Eye (tissue), 1 donor: ENCODE measurements at regions not wholly inside any gene's neighbourhood (a gene's known extent, or its start where the extent isn't known, plus 50 kb on each side); places are given as distances from the start of the nearest gene placed in this dataset.
A peak's percentile ranks its signal among the peaks of the same experiment; 100 is the strongest.

Experiments used
- DNase-seq: peaks from one replicate; pipeline ENCODE4 v3.0.0-alpha.2; 2015

- DNase-seq: no peak
Measured at GRCh38 chr15:68500363-68501258, 68.6 kb upstream of the ITGA11 start.

DNA sequence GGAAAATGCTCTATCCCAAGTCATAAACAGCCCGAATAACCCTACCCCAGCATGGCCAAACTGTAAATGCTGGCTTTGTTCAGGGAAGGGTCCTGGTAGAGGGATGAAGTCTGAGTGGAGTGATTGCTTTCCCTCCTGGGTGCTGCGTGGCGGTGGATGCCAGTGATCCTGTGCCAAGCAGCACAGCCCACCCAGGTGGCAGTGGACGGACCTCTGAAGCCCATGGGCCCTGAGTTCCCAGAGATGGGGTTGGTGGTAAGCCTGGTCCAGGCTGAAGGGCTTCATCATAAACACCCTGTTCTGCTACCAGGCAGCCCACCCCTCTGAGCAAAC lies 69.3 kb upstream of the ITGA11 start:
- DNase-seq: no peak

GRCh38 chr15:68501616-68502015 lies 69.7 kb upstream of the ITGA11 start:
- DNase-seq: no peak

DNA sequence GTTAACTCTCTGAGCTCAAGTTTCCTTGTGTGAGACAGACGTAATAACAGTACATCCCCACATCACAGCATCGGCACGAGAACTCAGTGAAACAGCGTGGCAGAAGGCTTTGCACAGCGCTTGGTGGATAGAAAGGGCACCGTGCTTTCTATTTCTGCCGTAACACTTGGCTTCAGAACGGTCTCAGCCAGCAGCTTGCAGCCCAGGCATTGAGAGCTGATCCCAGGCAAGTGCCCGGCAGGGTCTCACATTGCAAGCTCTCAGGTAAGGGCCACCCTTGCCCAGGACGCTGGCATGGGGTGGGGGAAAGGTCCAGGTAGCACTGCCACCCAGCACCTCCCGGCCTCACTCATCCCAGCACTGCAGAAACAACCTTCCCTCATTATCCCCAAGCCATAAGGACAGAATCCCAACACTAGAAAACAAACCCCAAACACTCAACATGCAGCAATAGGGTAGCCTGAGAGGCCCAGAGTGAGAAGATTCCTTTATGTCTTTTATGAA lies 70.5 kb upstream of the ITGA11 start:
- no peak for DNase-seq

DNA sequence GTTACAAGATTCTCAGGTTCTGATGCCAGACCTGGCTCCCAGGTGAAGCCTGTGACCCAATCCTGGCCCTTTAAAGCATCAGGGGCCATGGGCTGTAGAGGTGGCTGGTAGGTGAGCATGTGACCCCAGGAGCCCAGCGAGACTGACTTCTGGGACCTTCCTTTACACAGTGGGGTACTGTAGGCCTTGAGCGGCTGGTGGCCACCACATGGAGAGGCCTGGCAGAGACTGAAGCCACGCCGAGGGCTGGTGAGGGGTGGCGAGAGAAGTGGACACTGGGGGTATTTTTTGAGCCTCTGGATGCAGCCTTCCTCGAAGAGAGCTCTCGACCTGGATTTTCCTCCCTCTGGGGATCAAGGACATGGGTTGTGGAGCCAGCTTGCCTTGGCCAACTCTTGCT lies 71.2 kb upstream of the ITGA11 start:
- DNase-seq: no peak

DNA sequence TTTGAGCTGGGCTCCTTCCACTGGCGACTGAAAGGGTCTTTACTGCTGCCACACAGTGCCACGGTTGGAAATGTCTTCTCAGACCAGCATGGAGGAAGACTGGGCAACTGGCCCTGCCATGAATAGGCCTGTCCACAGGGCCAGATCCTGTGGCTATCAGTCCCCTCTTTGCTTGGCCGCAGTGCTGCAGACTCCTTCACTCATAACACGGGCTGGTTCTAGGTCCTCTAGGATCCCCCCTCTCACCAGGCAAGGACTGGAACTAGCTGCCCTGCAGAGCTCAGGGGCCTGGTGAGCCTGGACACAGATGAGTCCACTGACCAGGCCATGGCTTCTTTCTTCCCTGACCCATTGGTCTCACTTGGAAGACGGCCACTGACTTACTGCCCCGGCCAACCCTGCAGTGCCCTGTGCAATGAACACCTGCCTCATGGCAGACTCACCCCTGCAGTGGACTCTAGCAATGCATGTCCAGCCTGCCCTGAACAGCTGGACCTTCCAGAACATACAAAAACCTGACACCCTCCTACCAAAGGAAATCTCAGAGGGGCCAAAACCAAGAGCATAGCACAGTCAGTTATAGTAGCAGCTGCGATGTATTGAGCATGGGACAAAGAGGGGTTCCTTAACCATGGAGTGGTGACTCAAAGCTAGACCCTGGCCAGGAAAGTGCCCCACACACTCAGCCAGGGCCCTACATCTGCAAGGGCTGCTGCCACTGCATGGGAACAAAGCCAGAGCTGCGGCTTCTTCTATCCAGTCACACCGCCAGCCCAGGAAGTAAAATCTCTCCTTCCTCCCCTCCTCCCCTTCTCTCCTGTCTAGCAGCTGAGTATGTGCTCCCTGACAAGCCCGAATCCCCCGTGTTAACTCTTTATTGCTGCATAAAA lies 72.1 kb upstream of the ITGA11 start:
- no peak for DNase-seq

DNA sequence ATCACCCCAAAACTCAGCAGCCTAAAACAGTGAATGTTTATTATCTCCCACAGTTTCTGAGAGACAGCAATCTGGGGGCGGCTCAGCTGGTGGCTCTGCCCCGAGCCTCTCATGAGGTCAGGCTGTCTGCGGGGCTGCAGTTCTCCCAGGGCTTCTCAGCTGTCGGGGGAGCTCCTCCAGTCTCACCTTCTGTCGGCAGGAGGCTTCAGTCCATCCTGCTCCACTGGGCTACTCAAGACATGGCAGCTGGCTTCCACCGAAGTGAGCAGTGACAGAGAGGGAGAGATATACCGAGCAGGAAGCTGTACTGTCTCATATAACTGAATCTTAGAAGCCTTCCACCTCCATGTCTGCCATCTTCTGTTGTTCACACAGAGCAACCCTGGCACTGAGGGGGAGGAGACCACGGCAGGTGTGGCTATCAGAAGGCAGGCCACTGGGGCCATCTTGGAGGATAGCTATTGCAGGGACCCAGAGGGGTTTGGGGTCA lies 72.8 kb upstream of the ITGA11 start:
- DNase-seq: no peak

DNA sequence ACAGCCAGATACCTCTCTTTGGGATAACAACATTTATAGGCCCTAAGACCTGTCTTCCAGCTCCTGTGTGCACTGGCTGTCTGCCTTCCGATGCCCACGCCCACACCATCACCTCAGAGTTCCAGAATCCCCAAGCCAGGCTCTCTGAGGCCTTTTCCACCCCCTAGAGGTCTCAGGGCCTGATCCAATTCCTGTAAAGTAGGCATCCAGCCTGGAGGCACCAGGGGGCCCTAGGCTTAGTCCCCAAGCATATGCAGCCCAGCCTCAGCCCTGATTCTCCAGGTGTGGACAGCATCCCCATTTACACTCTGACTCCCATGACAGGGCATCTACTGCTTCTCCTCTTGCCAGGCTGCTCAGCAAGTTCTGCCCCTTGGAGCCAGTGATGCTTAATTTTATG lies 72.7 kb upstream of the CORO2B start:
- DNase-seq: no peak

DNA sequence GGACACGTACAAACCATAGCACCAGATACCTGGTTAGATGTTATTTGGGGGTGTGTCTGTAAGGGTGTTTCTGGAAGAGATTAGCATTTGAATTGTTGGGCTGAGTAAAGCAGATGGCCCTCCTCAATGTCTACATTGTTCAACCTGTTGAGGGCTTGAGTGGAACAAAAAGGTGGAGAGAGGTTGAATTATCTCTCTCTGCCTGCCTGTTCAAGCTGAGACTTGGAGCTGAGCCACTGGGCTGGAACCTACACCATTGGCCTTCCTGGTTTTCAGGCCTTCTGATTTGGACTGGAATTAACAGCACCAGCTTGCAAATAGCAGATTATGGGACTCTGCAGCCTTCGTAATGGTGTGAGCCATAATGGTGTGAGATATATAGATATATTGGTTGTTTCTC lies 71.3 kb upstream of the CORO2B start:
- no peak for DNase-seq

DNA sequence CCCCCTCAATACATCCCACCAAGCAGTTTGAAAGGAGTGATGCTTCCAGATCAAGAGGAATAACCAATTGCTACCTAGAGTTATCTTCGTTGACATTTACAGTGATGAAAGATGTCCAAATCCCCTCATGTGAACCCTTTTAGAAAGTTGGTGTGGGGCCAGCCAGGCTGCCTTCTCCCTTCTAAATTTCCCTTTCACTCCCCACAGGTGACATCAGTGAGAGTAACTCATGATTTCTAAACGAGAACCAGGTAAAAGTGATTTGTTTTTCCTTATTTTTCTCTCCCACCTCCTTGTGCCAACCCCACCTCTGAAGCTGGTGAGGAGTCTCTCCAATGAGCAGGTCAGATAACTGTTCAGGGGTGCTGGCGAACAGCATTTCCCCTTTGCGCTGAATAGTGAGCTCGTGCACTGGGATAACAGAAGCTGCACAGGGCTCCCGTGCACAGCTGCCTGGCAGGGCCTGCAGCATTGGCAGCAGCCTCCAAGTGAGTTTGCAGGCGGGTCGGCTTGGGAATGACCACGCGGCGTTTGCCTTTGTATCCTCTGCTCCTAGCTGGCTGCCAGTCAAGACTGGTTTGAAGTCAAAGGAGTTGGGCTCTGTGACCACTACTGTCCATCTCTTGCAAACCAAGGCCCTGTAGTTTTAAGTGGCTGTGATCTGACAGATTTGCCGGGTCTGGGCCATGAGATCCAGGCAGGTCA lies 70.2 kb upstream of the CORO2B start:
- no peak for DNase-seq

DNA sequence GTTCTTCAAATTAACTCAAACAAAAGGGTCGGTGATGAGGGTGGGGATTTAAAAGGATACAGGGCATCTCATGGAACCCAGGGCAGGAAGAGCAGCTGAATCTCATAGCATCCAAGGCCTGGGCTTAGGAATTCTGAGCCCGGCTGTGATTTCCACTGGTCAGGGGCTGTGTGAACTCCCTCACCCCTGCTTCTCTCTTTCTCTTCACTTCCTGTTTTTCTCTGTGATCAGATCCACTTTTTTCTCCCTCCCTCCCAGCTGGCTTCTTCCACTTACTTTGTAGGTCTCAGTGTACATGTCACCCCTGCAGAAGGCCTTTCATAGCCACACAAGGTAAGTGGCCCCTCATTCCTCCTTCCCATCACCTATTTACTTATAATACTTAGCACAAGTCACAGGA lies 68.2 kb upstream of the CORO2B start:
- no peak for DNase-seq

DNA sequence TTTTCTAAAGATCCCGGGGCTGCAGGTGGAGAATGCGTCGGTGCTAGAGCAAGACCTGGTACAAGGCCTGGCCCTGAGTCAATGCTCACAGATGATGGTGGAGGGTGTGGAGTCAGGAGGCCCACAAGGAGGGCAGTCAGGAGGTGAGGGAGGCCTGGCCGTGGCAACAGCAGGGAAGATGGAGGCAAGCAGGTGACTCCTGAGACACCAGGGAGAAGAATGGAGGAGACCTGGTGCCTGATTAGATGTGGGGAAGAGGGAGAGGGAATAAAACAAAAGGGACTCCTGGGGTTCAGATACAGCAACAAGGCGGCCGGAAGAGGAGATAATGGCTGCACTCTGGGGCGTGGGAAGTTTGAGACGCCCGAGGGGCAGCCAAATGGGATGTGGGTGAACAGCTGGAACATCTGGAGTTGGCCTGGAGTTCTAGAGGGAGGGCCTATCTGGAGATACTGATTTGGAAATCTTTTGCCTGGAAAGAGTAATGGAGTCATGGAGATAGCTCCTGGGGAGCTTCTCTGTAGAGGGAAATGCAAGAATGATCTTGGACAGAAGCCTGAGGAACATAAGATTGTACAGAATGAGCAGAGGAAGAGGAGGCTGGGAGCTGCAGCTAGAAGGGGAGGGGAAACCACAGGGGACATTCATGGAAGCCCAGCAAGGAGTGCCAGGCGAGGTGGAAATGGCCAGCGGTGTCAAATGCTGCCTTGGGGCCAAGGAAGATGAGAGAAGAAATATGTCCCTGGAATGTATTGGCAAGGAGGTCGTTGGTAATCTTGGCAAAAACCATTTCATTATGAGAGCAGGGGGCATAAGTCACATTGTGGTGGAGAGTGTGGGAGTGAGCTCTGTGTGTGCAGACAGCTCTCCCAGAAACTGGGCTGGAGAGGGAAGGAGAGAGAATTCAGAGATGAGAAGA lies 67.5 kb upstream of the CORO2B start:
- DNase-seq: no peak

DNA sequence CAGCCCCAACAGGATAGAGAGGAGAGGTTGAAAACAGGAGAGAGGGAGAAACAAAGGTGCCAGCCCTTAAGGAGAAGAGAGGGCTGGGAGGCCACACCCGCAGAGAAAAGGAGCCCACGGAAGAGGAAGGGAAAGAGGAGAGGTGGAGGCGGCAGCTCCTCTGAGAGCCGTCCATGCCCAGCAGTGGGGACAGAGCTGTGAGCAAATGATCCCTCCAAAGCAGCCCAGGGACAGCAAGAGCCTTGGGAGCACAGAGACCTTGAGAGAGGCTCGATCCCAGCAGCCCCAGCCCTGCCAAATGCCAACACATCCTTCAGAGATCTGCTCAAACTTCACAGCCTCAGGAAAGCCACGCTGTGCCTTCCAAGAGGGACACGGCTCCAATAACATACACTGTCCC lies 66.7 kb upstream of the CORO2B start:
- no peak for DNase-seq

- no peak for DNase-seq
Measured at GRCh38 chr15:68512598-68512997, 66.2 kb upstream of the CORO2B start.

DNA sequence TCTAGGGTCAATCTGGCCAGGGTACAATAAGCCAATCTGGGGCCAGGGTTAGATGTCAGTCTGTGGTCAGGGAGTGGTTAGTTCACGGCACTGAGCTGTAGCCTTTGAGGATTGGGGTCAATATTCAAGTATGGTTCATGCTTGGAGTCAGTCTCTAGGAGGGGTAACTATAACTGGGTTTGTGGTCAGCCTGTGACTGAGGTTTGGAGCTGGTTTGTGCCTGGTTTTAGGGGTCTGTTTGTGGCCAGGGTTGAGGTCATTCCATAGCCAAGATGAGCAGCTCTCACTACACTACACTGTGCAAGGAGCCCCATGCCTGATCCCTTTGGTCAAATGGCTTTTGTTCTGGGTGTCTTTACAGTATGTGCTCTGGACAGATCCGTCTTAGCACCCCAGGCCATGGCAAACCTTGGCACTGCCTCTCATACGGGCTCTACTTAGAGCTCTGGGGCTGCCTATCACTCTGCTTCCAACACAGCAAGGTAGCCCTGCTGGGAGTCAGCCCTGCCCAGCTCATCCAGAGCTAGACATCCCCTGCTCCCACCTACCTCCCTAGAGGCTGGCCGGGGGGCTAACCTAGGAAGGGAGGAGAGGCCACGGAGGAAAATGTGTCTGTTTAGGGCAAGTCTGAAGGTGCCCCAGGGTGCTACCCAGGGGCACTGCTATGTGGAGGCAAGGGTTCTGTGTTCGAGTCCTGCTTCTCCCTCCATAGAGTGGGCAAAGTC lies 63.3 kb upstream of the CORO2B start:
- DNase-seq: no peak

DNA sequence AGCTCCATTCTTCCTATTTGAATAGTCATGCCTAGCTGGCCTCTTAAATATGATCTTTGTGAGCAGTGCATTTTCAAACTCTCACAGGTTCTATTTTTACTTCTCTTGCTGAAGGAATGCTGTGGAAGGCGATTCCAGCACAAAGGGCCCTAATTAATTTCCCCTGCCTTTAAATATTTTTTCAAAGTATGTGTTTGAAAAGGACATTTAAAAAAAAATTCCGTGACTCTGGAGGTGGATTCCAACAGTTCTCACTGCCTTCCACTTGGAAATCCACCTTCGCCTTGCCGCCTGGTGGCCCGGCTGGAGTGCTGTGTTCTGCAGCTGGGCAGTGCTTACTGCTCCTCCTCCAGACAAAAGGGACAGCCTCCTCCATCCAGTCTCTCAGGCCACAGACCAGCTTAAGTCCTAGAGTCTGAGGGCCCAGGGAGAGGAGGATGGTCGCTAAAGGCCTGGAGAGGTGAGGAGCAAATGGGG lies 61.5 kb upstream of the CORO2B start:
- DNase-seq: peak; percentile 27

- no peak for DNase-seq
Measured at GRCh38 chr15:68518046-68518445, 60.7 kb upstream of the CORO2B start.

- DNase-seq: peak; percentile 33
Measured at GRCh38 chr15:68518785-68519430, 59.9 kb upstream of the CORO2B start.

DNA sequence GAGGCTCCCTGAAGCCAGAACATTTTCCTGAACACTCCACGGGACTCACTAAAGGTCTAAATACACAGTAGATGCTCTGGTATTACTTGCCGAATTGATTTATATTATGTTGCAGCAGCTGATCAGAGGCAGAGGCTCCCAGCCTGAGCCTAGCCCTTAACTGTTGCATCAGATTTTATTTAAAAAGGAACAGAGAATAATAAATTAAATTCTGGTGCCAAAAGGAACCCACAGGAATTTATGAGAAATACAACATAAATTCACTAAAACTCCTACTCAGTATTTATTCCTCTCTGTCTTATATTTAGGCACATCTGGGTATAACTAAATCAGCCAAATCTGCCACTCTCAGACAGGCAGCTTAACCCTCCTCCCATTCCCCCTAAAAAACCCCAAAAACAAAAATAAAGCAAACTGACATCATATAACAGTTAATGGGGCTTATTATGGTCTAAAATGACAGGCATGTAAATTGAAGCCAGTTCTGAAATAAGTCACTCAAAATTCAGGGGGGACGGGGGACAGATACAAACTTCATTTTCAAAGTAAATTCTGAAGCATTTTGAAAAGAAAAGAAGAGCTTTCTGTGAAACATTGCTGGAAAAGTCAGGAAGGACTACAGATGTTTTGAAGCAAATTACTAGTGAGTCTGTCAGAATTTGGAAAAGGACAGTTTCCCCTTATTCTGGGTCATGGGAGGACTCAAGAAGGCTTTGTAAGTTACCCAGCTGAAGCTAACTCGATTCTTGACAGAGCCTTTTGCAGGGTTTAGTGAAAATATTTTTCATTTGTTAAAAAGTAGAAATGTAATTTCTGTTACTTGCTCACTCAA lies 53.8 kb upstream of the CORO2B start:
- DNase-seq: no peak

- DNase-seq: no peak
Measured at GRCh38 chr15:68525815-68526214, 53.0 kb upstream of the CORO2B start.
